ENCODE measurements at regions not wholly inside any gene's neighbourhood (a gene's known extent, or its start where the extent isn't known, plus 50 kb on each side); places are given as distances from the start of the nearest gene placed in this dataset.
"Not testable (repeated sequence)": the region's sequence is repeated elsewhere in the genome, so short reads cannot be mapped to it uniquely, and the experiment has no call there.

DNA sequence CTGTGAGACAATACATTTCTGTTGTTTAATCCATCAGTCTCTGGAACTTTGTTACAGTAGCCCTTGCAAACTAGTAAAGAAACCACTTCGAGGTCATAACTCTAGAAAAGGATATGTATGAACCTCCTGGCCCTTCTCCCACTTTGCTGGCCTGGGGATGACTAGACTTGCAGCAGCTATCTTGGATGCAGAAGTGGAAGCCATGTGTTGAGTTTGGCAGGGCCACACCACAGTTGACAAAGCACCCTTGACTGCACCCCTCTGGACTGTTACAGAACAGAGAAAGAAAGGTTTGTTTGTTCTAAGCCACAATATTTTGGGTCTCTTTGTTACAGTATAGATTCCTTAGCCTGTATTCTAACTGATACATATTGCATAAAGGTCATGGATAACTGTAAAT is 183.2 kb upstream of the TAS2R1 start:
- no peak overlapping the region for H3K27ac ChIP-seq
- intact Hi-C loops (cut with DNase I; ENCODE audit: low total_unique reads) = loop anchor here (5.0 kb wide), 1 partner anchor 1001 kb away; no protein-coding TSS in a partner anchor
- H3K36me3 ChIP-seq = no peaks in the 10 kb centered on the region
- no peaks in the 10 kb centered on the region for H3K4me1 ChIP-seq
- no peak for DNase-seq (ENCODE audit: low spot score in 2 of 2)
- no peaks in the 10 kb centered on the region for H3K9me3 ChIP-seq
- H3K4me3 ChIP-seq = no peak overlapping the region
- TF ChIP-seq, protein P1, sequence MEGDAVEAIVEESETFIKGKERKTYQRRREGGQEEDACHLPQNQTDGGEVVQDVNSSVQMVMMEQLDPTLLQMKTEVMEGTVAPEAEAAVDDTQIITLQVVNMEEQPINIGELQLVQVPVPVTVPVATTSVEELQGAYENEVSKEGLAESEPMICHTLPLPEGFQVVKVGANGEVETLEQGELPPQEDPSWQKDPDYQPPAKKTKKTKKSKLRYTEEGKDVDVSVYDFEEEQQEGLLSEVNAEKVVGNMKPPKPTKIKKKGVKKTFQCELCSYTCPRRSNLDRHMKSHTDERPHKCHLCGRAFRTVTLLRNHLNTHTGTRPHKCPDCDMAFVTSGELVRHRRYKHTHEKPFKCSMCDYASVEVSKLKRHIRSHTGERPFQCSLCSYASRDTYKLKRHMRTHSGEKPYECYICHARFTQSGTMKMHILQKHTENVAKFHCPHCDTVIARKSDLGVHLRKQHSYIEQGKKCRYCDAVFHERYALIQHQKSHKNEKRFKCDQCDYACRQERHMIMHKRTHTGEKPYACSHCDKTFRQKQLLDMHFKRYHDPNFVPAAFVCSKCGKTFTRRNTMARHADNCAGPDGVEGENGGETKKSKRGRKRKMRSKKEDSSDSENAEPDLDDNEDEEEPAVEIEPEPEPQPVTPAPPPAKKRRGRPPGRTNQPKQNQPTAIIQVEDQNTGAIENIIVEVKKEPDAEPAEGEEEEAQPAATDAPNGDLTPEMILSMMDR (IDR thresholded peaks at IDR 0.05) = no peak
- no peaks in the 10 kb centered on the region for H3K27me3 ChIP-seq

DNA sequence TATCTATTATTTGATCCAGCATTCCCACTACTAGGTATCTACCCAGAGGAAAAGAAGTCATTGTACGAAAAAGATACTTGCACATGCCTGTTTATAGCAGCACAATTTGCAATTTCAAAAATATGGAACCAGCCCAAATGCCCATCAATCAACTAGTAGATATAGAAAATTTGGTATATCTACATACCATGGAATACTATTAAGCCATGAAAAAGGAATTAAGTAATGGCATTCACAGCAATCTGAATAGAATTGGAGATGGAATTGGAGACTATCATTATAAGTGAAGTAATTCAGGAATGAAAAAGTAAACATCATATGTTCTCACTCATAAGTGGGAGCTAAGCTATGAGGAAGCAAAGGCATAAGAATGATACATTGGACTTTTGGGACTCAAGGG is 177.2 kb upstream of the TAS2R1 start:
- intact Hi-C loops (cut with DNase I; ENCODE audit: low total_unique reads); H3K36me3 ChIP-seq; DNase-seq (ENCODE audit: low spot score in 2 of 2); H3K27me3 ChIP-seq; H3K4me1 ChIP-seq; H3K27ac ChIP-seq; H3K4me3 ChIP-seq: not testable (repeated sequence)
- peaks cover 0 to 15% of the 10 kb centered on the region in 2 donors for H3K9me3 ChIP-seq

DNA sequence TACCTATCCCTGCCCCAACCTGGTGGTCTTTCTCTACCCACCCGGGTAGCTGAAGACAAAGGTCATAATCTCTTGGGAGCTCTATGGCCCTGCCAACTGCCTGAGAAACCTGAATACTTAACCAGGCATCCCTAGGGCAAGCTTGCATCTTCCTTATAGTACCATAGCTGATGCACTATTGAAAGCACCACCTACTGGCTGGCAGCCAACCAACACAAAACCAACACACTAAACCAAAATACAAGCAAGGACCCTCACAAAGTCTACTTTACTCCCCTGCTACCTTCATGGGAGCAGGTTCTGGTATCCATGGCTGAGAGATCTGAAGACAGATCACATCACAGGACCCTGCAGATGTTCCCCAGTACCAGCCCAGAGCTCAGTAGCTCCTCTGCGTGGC is 171.8 kb upstream of the TAS2R1 start:
- Histone ChIP-seq H3K4me3 (no peak overlapping the region), H3K27me3 (no peaks in the 10 kb centered on the region), H3K9me3 (peaks cover 0 to 1% of the 10 kb centered on the region in 2 donors), H3K4me1 (no peaks in the 10 kb centered on the region), H3K27ac (no peak overlapping the region), H3K36me3 (no peaks in the 10 kb centered on the region)
- TF ChIP-seq POLR2AphosphoS5 (IDR thresholded peaks at IDR 0.05) = no peak
- TF ChIP-seq POLR2A (IDR thresholded peaks at IDR 0.05) = no peak
- TF ChIP-seq, protein P1 (IDR thresholded peaks at IDR 0.05) = no peak
- no peak for DNase-seq (ENCODE audit: low spot score in 2 of 2)
- intact Hi-C loops (cut with DNase I; ENCODE audit: low total_unique reads) = no loop called here

DNA sequence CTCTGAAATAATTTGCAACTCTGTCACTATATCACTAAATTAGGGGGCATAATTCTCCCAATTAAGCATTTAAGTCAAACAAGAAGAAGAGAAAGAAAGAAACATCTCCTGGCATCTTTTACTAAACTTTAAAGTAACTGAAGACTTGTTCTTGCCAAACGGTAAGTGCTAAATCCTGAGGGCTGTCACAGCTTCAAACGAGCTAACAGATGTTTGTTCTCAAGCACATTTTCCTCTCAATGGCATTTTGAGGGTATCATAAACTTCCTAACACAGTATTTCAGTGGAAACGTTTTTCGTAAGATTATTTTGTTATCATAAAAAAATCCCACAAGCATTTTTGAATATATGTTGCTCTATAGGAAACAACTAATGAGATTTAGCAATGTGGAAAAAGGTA is 169.5 kb upstream of the TAS2R1 start:
- H3K9me3 ChIP-seq = no peaks in the 10 kb centered on the region
- DNase-seq (ENCODE audit: low spot score in 2 of 2) = no peak
- H3K4me3 ChIP-seq = no peak overlapping the region
- TF ChIP-seq POLR2A (IDR thresholded peaks at IDR 0.05) = no peak
- no peak for TF ChIP-seq POLR2AphosphoS5 (IDR thresholded peaks at IDR 0.05)
- TF ChIP-seq, protein P1 (IDR thresholded peaks at IDR 0.05) = no peak
- H3K27me3 ChIP-seq = no peaks in the 10 kb centered on the region
- H3K4me1 ChIP-seq = no peaks in the 10 kb centered on the region
- no peaks in the 10 kb centered on the region for H3K36me3 ChIP-seq
- H3K27ac ChIP-seq = no peak overlapping the region
- intact Hi-C loops (cut with DNase I; ENCODE audit: low total_unique reads) = no loop called here

DNA sequence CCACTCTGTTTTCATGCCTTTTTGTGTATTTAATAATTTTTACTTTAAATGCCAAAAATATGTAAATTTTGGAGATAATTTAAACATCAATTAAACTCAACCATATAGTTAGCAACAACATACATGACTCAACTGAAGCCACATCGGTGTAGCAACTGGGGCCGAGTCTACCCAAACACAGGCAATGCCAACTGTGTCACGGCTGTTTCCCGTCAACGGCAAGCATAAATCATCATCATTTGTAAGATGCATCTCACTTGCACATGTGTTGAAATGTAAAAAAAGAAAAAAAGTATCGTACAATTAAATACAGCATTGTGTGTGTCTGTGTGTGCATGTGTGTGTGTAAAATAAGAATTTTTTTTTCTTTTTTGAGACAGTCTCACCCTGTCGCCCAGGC is 160.1 kb upstream of the TAS2R1 start:
- no peaks in the 10 kb centered on the region for H3K4me1 ChIP-seq
- no peaks in the 10 kb centered on the region for H3K27me3 ChIP-seq
- no peak overlapping the region for H3K4me3 ChIP-seq
- intact Hi-C loops (cut with DNase I; ENCODE audit: low total_unique reads) = no loop called here
- H3K36me3 ChIP-seq = no peaks in the 10 kb centered on the region
- H3K9me3 ChIP-seq = no peaks in the 10 kb centered on the region
- TF ChIP-seq POLR2A (IDR thresholded peaks at IDR 0.05) = no peak
- TF ChIP-seq, protein P1 (IDR thresholded peaks at IDR 0.05) = no peak
- TF ChIP-seq POLR2AphosphoS5 (IDR thresholded peaks at IDR 0.05) = no peak
- no peak overlapping the region for H3K27ac ChIP-seq
- no peak for DNase-seq (ENCODE audit: low spot score in 2 of 2)

DNA sequence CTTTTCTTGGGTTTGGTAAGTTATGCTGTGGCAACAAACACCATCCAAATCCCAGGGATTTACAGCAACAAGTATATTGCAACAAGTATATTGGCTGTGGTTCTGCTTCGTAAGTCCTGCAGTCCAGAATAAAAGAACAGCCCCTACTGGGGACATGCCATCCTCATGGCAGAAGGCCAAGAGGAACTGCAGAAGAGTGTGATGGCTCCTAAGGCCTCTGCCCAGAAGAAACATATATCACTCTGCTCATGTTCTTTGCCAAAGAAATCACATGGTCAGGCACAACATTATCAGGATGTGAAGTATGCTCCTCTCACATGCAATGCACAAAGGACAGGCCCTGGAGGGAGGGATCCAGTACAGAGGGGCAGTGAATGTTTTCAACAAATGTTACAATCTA is 159.6 kb upstream of the TAS2R1 start:
- DNase-seq (ENCODE audit: low spot score in 2 of 2) = no peak
- no peaks in the 10 kb centered on the region for H3K9me3 ChIP-seq
- no peaks in the 10 kb centered on the region for H3K4me1 ChIP-seq
- intact Hi-C loops (cut with DNase I; ENCODE audit: low total_unique reads) = no loop called here
- no peaks in the 10 kb centered on the region for H3K36me3 ChIP-seq
- H3K27me3 ChIP-seq = no peaks in the 10 kb centered on the region
- TF ChIP-seq, protein P1 (IDR thresholded peaks at IDR 0.05) = no peak
- no peak for TF ChIP-seq POLR2A (IDR thresholded peaks at IDR 0.05)
- no peak for TF ChIP-seq POLR2AphosphoS5 (IDR thresholded peaks at IDR 0.05)
- no peak overlapping the region for H3K27ac ChIP-seq
- H3K4me3 ChIP-seq = no peak overlapping the region
